B cell (primary cell): ENCODE measurements at regions not wholly inside any gene's neighbourhood (a gene's known extent, or its start where the extent isn't known, plus 50 kb on each side); places are given as distances from the start of the nearest gene placed in this dataset.

Experiments
- ATAC-seq: fragments of 200-7000 bp; cut with Tn5 transposase; one replicate; pipeline ENCODE4 v1.10.0; 2021; ENCODE audit warnings: low read depth, mild to moderate bottlenecking, moderate number of reproducible peaks, moderate library complexity
- CTCF ChIA-PET: fragments of 350-600 bp; sonication (Branson Sonifier 250); formaldehyde crosslinking; loops from one replicate; lab custom pipeline; 2021; ENCODE audit warnings: antibody characterized with exemption, inconsistent platforms; lab: Charles Lee
- POLR2A ChIA-PET: fragments of 350-600 bp; sonication (Branson Sonifier 250); formaldehyde crosslinking; loops from one replicate; lab custom pipeline; 2021; ENCODE audit warnings: antibody characterized with exemption; lab: Charles Lee
- DNase-seq: peaks from one replicate; pipeline ENCODE4 v3.0.0; 2013
- H2AFZ ChIP-seq: 2 replicates; pipeline ENCODE4 v1.6.1; 2012; ENCODE audit warnings: mild to moderate bottlenecking, low read depth, low read length; ENCODE audit not compliant: insufficient read depth, poor library complexity, severe bottlenecking
- H3K27ac ChIP-seq, 2 donors: 1 replicate in 1 of 2; 2 replicates in 1 of 2; pipeline ENCODE4 v1.5.1; 2012 to 2013; ENCODE audit warnings: low read length in 2 of 2, mild to moderate bottlenecking in 2 of 2, moderate library complexity in 1 of 2
- H3K27me3 ChIP-seq, 4 experiments: fragments of 200-600 bp in 1 of 4; sonication (generic) in 1 of 4; replicated peaks in 1 of 4; 1 replicate in 2 of 4; 2 replicates in 2 of 4; pipeline versions ENCODE4 v1.6.1 to v1.7.0; 2013 to 2016; ENCODE audit warnings: low read length in 3 of 4, mild to moderate bottlenecking in 2 of 4, mixed read lengths in 1 of 4, moderate library complexity in 1 of 4; ENCODE audit not compliant: insufficient read depth in 4 of 4, control insufficient read depth in 3 of 4; ENCODE audit errors: control extremely low read depth in 1 of 4
- H3K36me3 ChIP-seq, 2 experiments: replicated peaks in 1 of 2; 1 replicate in 1 of 2; 2 replicates in 1 of 2; pipeline versions ENCODE4 v1.6.1 to v1.7.1; 2013; ENCODE audit warnings: low read length in 1 of 2; ENCODE audit not compliant: insufficient read depth in 2 of 2, control insufficient read depth in 1 of 2; ENCODE audit errors: control extremely low read depth in 1 of 2, extremely low read depth in 1 of 2
- H3K4me1 ChIP-seq, 2 donors: fragments of 200-600 bp in 1 of 2; sonication (generic) in 1 of 2; 1 replicate in 1 of 2; 2 replicates in 1 of 2; pipeline versions ENCODE4 v1.5.1 to v1.6.1; 2013 to 2017; ENCODE audit warnings: low read length in 2 of 2; ENCODE audit not compliant: control insufficient read depth in 2 of 2, insufficient read depth in 2 of 2
- H3K4me2 ChIP-seq: replicated peaks from 2 replicates; pipeline ENCODE3; 2012; ENCODE audit warnings: mild to moderate bottlenecking, low read depth, low read length; ENCODE audit not compliant: poor library complexity, severe bottlenecking
- H3K4me3 ChIP-seq, 5 experiments: fragments of 200-600 bp in 1 of 5; sonication (generic) in 1 of 5; 1 replicate in 3 of 5; 2 replicates in 2 of 5; pipeline versions ENCODE4 v1.5.1 to v1.7.0; 2011 to 2016; ENCODE audit warnings: low read length in 4 of 5, mild to moderate bottlenecking in 4 of 5, low read depth in 2 of 5, control low read depth in 1 of 5, moderate library complexity in 1 of 5; ENCODE audit not compliant: insufficient read depth in 1 of 5; ENCODE audit errors: control extremely low read depth in 1 of 5, extremely low read depth in 1 of 5
- H3K79me2 ChIP-seq: fragments of 200-600 bp; sonication (generic); one replicate; pipeline ENCODE4 v1.6.0; 2016; ENCODE audit warnings: low read length; ENCODE audit not compliant: control insufficient read depth, insufficient read depth
- H3K9ac ChIP-seq: fragments of 200-600 bp; sonication (generic); 2 replicates; pipeline ENCODE4 v1.6.1; 2017; ENCODE audit warnings: mild to moderate bottlenecking, low read length, moderate library complexity
- H3K9me3 ChIP-seq, 3 donors: one replicate each; pipeline versions ENCODE4 v1.6.1 to v1.7.1; 2013; ENCODE audit warnings: low read length in 2 of 3; ENCODE audit not compliant: control insufficient read depth in 2 of 3, insufficient read depth in 1 of 3; ENCODE audit errors: control extremely low read depth in 1 of 3
- H4K20me1 ChIP-seq: 2 replicates; pipeline ENCODE4 v1.6.0; 2012; ENCODE audit warnings: mild to moderate bottlenecking, low read length; ENCODE audit not compliant: insufficient read depth, control insufficient read depth, poor library complexity, severe bottlenecking
- H3K27ac Mint-ChIP-seq: one replicate; pipeline ENCODE4 v1.8.0; 2021; ENCODE audit warnings: mixed read lengths
- H3K27me3 Mint-ChIP-seq: one replicate; pipeline ENCODE4 v1.8.0; 2021; ENCODE audit warnings: mixed read lengths
- H3K4me1 Mint-ChIP-seq: one replicate; pipeline ENCODE4 v1.8.0; 2021; ENCODE audit warnings: mixed read lengths
- H3K4me3 Mint-ChIP-seq: one replicate; pipeline ENCODE4 v1.8.0; 2021; ENCODE audit warnings: mixed read lengths
- H3K9me3 Mint-ChIP-seq: one replicate; pipeline ENCODE4 v1.8.0; 2022; ENCODE audit warnings: mixed read lengths; ENCODE audit not compliant: insufficient read depth
- EZH2 ChIP-seq: IDR thresholded peaks from 2 replicates; pipeline ENCODE4 v1.6.1; 2012; ENCODE audit warnings: borderline replicate concordance, low read depth, mild to moderate bottlenecking, moderate library complexity, low read length; ENCODE audit not compliant: insufficient read depth, poor library complexity, severe bottlenecking
- WGBS: methylation state at CpG from one replicate; pipeline ENCODE4 v1.1.5; 2013; ENCODE audit warnings: missing lambda C conversion rate; ENCODE audit not compliant: insufficient coverage; 5-methylcytosine and 5-hydroxymethylcytosine counted together
- intact Hi-C: fragments of 100-400 bp; cut with micrococcal nuclease; formaldehyde crosslinking; loops from one replicate; pipeline ENCODE4 v1.10.0; 2022
- TF ChIP-seq, protein P1 (sequence below): fragments of 200-600 bp; IDR thresholded peaks from one replicate; pipeline ENCODE4 v1.8.0; 2022; ENCODE audit warnings: antibody characterized with exemption, mild to moderate bottlenecking

DNA sequence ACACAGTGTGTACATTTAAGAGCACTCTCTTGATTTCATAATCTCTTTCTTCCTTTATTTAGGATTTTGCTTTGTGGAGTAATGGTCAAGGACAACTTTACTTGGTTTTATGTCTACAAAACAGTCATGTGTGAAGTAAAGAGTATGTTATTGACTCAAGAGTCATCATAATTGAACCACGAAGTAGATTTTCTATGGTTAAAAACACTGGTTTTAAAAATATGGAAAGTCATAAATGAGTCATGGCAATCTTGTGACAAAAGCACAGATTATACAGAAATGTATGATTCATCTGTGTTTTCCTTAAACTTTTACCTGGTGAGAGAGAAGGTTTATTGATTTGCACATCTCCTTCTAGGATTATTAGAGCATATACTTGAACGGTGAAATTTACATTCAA is 969.7 kb downstream of the GATA3 start:
- intact Hi-C loops: no loop called here
- TF ChIP-seq EZH2: no peak
- TF ChIP-seq, protein P1, sequence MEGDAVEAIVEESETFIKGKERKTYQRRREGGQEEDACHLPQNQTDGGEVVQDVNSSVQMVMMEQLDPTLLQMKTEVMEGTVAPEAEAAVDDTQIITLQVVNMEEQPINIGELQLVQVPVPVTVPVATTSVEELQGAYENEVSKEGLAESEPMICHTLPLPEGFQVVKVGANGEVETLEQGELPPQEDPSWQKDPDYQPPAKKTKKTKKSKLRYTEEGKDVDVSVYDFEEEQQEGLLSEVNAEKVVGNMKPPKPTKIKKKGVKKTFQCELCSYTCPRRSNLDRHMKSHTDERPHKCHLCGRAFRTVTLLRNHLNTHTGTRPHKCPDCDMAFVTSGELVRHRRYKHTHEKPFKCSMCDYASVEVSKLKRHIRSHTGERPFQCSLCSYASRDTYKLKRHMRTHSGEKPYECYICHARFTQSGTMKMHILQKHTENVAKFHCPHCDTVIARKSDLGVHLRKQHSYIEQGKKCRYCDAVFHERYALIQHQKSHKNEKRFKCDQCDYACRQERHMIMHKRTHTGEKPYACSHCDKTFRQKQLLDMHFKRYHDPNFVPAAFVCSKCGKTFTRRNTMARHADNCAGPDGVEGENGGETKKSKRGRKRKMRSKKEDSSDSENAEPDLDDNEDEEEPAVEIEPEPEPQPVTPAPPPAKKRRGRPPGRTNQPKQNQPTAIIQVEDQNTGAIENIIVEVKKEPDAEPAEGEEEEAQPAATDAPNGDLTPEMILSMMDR: no peak
- Mint-ChIP-seq H3K4me3 (no peak overlapping the region), H3K9me3 (no peaks in the 10 kb centered on the region), H3K27me3 (no peaks in the 10 kb centered on the region), H3K27ac (no peak overlapping the region), H3K4me1 (no peaks in the 10 kb centered on the region)
- no peaks in the 10 kb centered on the region for H3K27me3 ChIP-seq
- H3K4me1 ChIP-seq: no peaks in the 10 kb centered on the region
- ATAC-seq (no peak), DNase-seq (no peak)
- H3K9ac ChIP-seq: no peak overlapping the region
- POLR2A ChIA-PET: no interaction called here
- H3K4me2 ChIP-seq: no peak overlapping the region
- CTCF ChIA-PET: no interaction called here
- no peak overlapping the region for H3K27ac ChIP-seq
- no peak overlapping the region for H3K4me3 ChIP-seq
- H3K9me3 ChIP-seq: peaks cover 0 to 1% (median 0%) of the 10 kb centered on the region in 3 donors
- no peak overlapping the region for H2AFZ ChIP-seq
- H3K79me2 ChIP-seq: no peaks in the 10 kb centered on the region
- no peaks in the 10 kb centered on the region for H3K36me3 ChIP-seq
- no CpG with 5 or more reads among the region's 2 CpGs for WGBS
- H4K20me1 ChIP-seq: no peaks in the 10 kb centered on the region

DNA sequence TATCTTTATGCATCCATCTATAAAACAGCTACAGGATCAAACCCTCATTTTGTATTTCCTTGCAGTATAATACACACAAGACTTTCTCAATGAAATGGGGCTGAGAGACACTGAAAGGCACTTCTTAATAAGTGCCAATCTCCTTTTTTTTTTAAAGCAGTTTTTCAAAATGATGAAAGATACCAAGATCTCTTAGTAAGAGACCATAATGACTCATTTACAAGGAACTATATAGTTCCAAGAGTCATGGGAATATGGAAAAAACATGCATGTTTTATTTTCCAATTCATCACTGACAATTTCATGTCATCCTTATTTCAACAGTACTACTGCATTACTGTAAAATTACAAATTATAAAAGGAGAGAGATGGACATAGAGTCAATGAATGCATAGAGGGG is 973.7 kb downstream of the GATA3 start:
- no peaks in the 10 kb centered on the region for H3K27me3 Mint-ChIP-seq
- CTCF ChIA-PET: no interaction called here

More for the DNA sequence above, 973.7 kb downstream of the GATA3 start:
- no peak overlapping the region for H3K27ac Mint-ChIP-seq
- Histone ChIP-seq H3K9me3 (peaks cover 0 to 1% (median 0%) of the 10 kb centered on the region in 3 donors), H4K20me1 (no peaks in the 10 kb centered on the region), H3K27me3 (no peaks in the 10 kb centered on the region), H3K9ac (no peak overlapping the region), H3K4me2 (no peak overlapping the region), H3K4me1 (no peaks in the 10 kb centered on the region), H3K27ac (no peak overlapping the region), H2AFZ (no peak overlapping the region), H3K4me3 (no peak overlapping the region), H3K36me3 (no peaks in the 10 kb centered on the region), H3K79me2 (no peaks in the 10 kb centered on the region)
- H3K4me3 Mint-ChIP-seq: no peak overlapping the region
- POLR2A ChIA-PET: no interaction called here
- intact Hi-C loops: no loop called here
- no peak for ATAC-seq
- H3K9me3 Mint-ChIP-seq: peaks cover 2% of the 10 kb centered on the region
- H3K4me1 Mint-ChIP-seq: no peaks in the 10 kb centered on the region
- no peak for DNase-seq
- TF ChIP-seq, protein P1: no peak
- no peak for TF ChIP-seq EZH2
